Ectodermal cell (in vitro differentiated cells): ENCODE measurements at regions not wholly inside any gene's neighbourhood (a gene's known extent, or its start where the extent isn't known, plus 50 kb on each side); places are given as distances from the start of the nearest gene placed in this dataset.
A peak's percentile ranks its signal among the peaks of the same experiment; 100 is the strongest.

Experiments used
- H3K27ac ChIP-seq: 2 replicates; pipeline ENCODE4 v1.7.0; 2013; ENCODE audit warnings: mild to moderate bottlenecking, low read depth, low read length; ENCODE audit not compliant: insufficient read depth, poor library complexity, severe bottlenecking
- H3K27me3 ChIP-seq: 2 replicates; pipeline ENCODE4 v1.7.0; 2013; ENCODE audit warnings: mild to moderate bottlenecking, low read length; ENCODE audit not compliant: insufficient read depth, control insufficient read depth, poor library complexity, severe bottlenecking
- H3K36me3 ChIP-seq: one replicate; pipeline ENCODE4 v1.7.0; 2013; ENCODE audit warnings: low read length; ENCODE audit not compliant: control insufficient read depth, insufficient read depth
- H3K4me1 ChIP-seq: one replicate; pipeline ENCODE4 v1.7.0; 2013; ENCODE audit warnings: low read length; ENCODE audit not compliant: control insufficient read depth, insufficient read depth
- H3K4me3 ChIP-seq: 2 replicates; pipeline ENCODE4 v1.7.0; 2013; ENCODE audit warnings: low read depth, low read length, control low read depth; ENCODE audit not compliant: insufficient read depth
- H3K9me3 ChIP-seq: 2 replicates; pipeline ENCODE4 v1.7.0; 2013; ENCODE audit warnings: mild to moderate bottlenecking, low read length, moderate library complexity; ENCODE audit not compliant: control insufficient read depth
- WGBS, 2 experiments: methylation state at CpG; one replicate each; pipeline ENCODE4 v1.1.7; 2013; ENCODE audit warnings: missing lambda C conversion rate in 2 of 2; 5-methylcytosine and 5-hydroxymethylcytosine counted together

GRCh38 chr16:85255777-85256176 is 143.5 kb upstream of the CIBAR2 start:
- Histone ChIP-seq H3K9me3 (no peaks in the 10 kb centered on the region), H3K27ac (no peak overlapping the region), H3K36me3 (no peaks in the 10 kb centered on the region), H3K27me3 (no peaks in the 10 kb centered on the region), H3K4me1 (peaks cover 26% of the 10 kb centered on the region), H3K4me3 (no peak overlapping the region)
- 95 to 96% methylated on average over 10 of the region's 10 CpGs for WGBS, 2 experiments

GRCh38 chr16:85256190-85256739 is 144.0 kb upstream of the CIBAR2 start:
- H3K9me3 ChIP-seq: no peaks in the 10 kb centered on the region
- H3K27me3 ChIP-seq: no peaks in the 10 kb centered on the region
- H3K4me1 ChIP-seq: peaks cover 30% of the 10 kb centered on the region
- 92 to 95% methylated on average over 16 to 18 of the region's 18 CpGs for WGBS, 2 experiments
- H3K4me3 ChIP-seq: no peak overlapping the region
- no peaks in the 10 kb centered on the region for H3K36me3 ChIP-seq
- H3K27ac ChIP-seq: no peak overlapping the region

DNA sequence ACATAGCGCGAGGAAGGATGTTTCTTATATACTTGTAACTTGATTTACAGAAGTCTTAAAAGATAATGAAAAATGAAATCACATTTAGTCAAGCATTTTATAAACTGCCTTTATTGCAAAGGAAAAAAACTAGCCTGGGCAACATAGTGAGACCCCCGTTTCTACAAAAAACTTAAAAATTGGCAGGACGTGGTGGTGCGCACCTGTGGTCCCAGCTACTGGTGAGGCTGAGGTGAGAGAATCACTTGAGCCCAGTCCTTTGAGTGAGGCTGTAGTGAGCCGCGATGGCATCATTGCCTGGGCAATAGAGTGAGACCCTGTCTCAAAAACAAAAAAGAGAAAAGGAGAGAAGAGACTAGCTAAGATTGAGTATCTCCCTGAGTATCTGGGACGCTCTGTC is 145.2 kb upstream of the CIBAR2 start:
- H3K36me3 ChIP-seq: no peaks in the 10 kb centered on the region
- H3K9me3 ChIP-seq: no peaks in the 10 kb centered on the region
- H3K4me1 ChIP-seq: peaks cover 31% of the 10 kb centered on the region
- 95 to 96% methylated on average over 6 of the region's 8 CpGs for WGBS, 2 experiments
- no peak overlapping the region for H3K27ac ChIP-seq
- H3K4me3 ChIP-seq: no peak overlapping the region
- H3K27me3 ChIP-seq: no peaks in the 10 kb centered on the region

DNA sequence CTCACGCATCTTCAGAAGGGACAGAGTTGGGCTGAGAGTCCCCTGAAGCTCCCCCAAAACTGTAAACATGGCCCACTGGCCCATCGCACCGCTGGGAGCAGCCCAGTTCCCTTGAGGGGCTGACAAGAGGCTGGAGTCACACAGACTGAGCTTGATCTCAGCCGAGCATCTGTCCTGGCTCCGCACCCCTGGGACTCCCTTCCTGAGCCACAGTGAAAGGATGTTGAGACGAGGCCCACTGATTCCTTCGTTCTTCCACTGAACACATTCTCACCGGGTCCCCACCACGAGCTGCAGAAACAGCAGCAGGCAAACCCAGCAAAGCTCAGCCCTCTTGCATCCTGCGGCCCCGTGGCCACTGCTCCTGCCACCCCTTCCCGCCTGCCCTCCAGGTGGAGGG is 145.9 kb upstream of the CIBAR2 start:
- H3K4me3 ChIP-seq: no peak overlapping the region
- H3K36me3 ChIP-seq: no peaks in the 10 kb centered on the region
- H3K27ac ChIP-seq: peak overlapping the region; percentile 4
- 85 to 87% methylated on average over 12 of the region's 12 CpGs for WGBS, 2 experiments
- H3K27me3 ChIP-seq: no peaks in the 10 kb centered on the region
- peaks cover 31% of the 10 kb centered on the region for H3K4me1 ChIP-seq
- no peaks in the 10 kb centered on the region for H3K9me3 ChIP-seq

DNA sequence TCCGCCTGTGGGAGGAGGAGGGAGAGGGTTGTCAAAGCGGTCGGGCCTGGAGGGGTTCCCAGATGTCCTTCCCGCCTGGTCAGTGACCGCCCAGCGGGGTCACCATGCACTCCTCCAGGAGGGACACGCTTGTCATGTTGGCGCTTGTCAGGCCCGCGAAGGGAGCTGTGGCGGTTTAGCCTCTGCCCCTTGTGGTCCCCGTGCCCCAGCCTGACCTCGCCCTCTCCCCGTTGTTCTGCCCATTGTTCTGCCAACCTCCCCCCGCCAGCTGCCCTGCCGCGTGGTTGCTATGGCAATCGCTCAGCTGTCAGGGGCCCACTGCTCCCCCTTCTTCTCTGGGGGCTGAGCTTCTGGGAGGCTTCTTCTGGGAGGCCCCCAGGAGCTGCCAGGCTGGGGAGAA is 146.4 kb upstream of the CIBAR2 start:
- Histone ChIP-seq H3K27me3 (no peaks in the 10 kb centered on the region), H3K4me1 (peaks cover 31% of the 10 kb centered on the region), H3K4me3 (no peak overlapping the region), H3K9me3 (no peaks in the 10 kb centered on the region), H3K36me3 (no peaks in the 10 kb centered on the region), H3K27ac (peak overlapping the region; percentile 71)
- WGBS, 2 experiments: 38 to 41% methylated on average over 18 of the region's 18 CpGs

- 69 to 71% methylated on average over 19 of the region's 19 CpGs for WGBS, 2 experiments
- Histone ChIP-seq H3K27me3 (no peaks in the 10 kb centered on the region), H3K27ac (peak overlapping the region; percentile 71), H3K4me3 (no peak overlapping the region), H3K36me3 (no peaks in the 10 kb centered on the region), H3K9me3 (no peaks in the 10 kb centered on the region), H3K4me1 (peaks cover 31% of the 10 kb centered on the region)
Measured at GRCh38 chr16:85259115-85259831, 147.0 kb upstream of the CIBAR2 start.

- Histone ChIP-seq H3K27me3 (no peaks in the 10 kb centered on the region), H3K4me1 (peaks cover 31% of the 10 kb centered on the region), H3K9me3 (no peaks in the 10 kb centered on the region), H3K27ac (peak overlapping the region; percentile 71), H3K4me3 (no peak overlapping the region), H3K36me3 (no peaks in the 10 kb centered on the region)
- WGBS, 2 experiments: 71 to 73% methylated on average over 9 of the region's 9 CpGs
Measured at GRCh38 chr16:85259832-85260167, 147.5 kb upstream of the CIBAR2 start.

- peaks cover 31% of the 10 kb centered on the region for H3K4me1 ChIP-seq
- WGBS, 2 experiments: 94% methylated on average over 10 of the region's 10 CpGs
Measured at GRCh38 chr16:85261204-85261603, 148.9 kb upstream of the CIBAR2 start.

DNA sequence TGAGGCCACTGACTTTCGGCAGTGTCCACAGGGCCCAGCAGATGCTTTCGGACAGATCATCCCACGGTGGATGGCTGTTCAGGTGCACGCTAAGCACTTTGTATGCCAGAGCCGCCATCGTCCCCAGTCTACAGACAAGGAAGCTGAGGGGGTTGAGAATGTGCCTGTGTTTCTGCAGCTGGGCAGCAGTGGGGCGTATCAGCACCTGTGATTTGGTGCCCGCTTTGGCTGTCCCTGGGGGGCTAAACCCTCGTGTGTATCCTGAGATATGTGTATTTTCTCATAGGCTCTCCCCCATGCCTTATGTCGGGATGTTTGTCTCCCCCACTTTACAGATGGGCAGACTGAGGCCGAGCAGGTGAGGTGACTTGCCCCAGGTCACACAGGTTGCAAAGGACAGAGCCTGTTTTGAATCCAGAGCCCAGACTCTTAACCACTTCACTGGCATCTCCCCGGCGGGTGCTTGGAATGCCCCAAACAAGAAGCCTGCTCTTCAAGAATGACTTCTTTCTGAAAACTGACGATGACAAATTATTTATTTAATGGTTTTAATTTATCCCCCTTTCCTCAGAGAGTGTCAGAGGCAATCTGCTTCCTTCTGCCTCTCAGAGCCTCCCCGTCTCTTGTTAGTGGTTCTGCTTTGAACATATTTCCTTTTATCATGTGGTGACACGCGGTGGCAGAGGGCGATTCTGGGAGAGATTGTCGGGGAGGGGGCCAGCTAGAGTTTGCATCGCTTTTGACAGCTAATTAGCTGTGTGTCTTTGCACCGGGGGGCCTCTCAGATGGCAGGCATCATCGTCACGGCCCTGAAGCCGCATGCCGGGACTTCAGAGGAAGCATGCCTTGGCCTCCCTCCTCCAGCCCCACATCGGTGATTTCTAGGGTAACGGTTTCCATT is 149.6 kb upstream of the CIBAR2 start:
- Histone ChIP-seq H3K27me3 (no peaks in the 10 kb centered on the region), H3K36me3 (no peaks in the 10 kb centered on the region), H3K27ac (no peak overlapping the region), H3K9me3 (no peaks in the 10 kb centered on the region), H3K4me3 (no peak overlapping the region), H3K4me1 (peaks cover 31% of the 10 kb centered on the region)
- WGBS, 2 experiments: 87 to 89% methylated on average over 26 to 27 of the region's 27 CpGs

More at GRCh38 chr16:85261204-85261603, 148.9 kb upstream of the CIBAR2 start:
- Histone ChIP-seq H3K27me3 (no peaks in the 10 kb centered on the region), H3K4me3 (no peak overlapping the region), H3K9me3 (no peaks in the 10 kb centered on the region), H3K36me3 (no peaks in the 10 kb centered on the region), H3K27ac (no peak overlapping the region)

DNA sequence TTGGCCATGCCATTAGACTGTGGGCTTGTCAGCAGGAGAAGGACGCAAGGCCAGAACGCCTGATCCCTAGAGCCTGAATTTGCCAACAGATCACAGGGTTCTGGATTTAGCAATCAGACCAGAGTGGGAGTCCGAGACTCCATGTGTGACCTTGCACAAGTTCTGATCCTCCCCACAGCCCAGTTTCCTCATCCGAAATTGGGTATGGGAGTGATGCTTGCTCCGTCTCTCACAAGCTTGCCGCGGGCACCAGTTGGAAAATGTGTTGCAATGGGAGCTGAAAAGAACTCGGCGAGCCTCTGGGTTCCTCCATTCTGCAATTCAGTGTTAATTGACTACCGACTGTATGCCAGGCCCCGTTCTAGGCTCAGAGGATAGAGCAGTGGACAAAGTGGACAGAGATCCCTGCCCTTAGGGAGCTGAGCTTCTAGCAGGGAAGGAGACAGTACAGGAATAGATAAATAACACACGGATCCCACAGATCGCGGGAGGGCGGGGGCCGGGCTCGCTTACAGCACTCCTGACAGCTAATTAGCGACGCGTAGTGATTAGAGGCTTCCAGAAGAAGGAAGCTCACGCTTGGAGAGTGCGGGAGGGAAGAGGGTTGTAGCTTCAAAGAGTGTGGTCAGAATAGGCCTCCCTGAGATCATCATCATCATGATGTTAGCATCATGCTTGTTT is 150.4 kb upstream of the CIBAR2 start:
- Histone ChIP-seq H3K4me1 (peaks cover 31% of the 10 kb centered on the region), H3K9me3 (no peaks in the 10 kb centered on the region), H3K36me3 (no peaks in the 10 kb centered on the region), H3K4me3 (no peak overlapping the region), H3K27ac (no peak overlapping the region), H3K27me3 (no peaks in the 10 kb centered on the region)
- WGBS, 2 experiments: 91 to 93% methylated on average over 22 of the region's 22 CpGs
